Esophagus squamous epithelium (tissue), 5 donors: ENCODE measurements at regions not wholly inside any gene's neighbourhood (a gene's known extent, or its start where the extent isn't known, plus 50 kb on each side); places are given as distances from the start of the nearest gene placed in this dataset.

Experiments
- DNase-seq: peaks from one replicate; lab custom pipeline; 2025; lab: John Stamatoyannopoulos, UW
- H3K27ac ChIP-seq, 4 donors: fragments of 200-600 bp; sonication (generic); one replicate each; pipeline ENCODE4 v1.5.1; 2016 to 2019; ENCODE audit warnings: mild to moderate bottlenecking in 1 of 4
- H3K27me3 ChIP-seq, 4 donors: fragments of 200-600 bp; sonication (generic); 1 replicate in 3 of 4; 2 replicates in 1 of 4; pipeline versions ENCODE4 v1.5.1 to v1.6.0; 2017 to 2021; ENCODE audit warnings: antibody characterized with exemption in 1 of 4
- H3K36me3 ChIP-seq, 3 donors: fragments of 200-600 bp; sonication (generic); one replicate each; pipeline ENCODE4 v1.5.1; 2016 to 2019
- H3K4me1 ChIP-seq, 3 donors: fragments of 200-600 bp; sonication (generic); one replicate each; pipeline ENCODE4 v1.5.1; 2017 to 2019
- H3K4me3 ChIP-seq, 4 donors: fragments of 200-600 bp; sonication (generic); 1 replicate in 3 of 4; 2 replicates in 1 of 4; pipeline ENCODE4 v1.5.1; 2016 to 2019; ENCODE audit warnings: mild to moderate bottlenecking in 2 of 4, moderate library complexity in 1 of 4
- H3K9me3 ChIP-seq, 3 donors: fragments of 200-600 bp; sonication (generic); one replicate each; pipeline ENCODE4 v1.5.1; 2016 to 2019
- CTCF ChIP-seq, 6 experiments: fragments of 450-650 bp in 4 of 6; fragments of 200-600 bp in 2 of 6; sonication (generic) in 2 of 6; IDR thresholded peaks; one replicate each; pipeline ENCODE4 v1.5.1; 2016 to 2019; ENCODE audit warnings: antibody characterized with exemption in 6 of 6, mild to moderate bottlenecking in 4 of 6, moderate library complexity in 4 of 6
- POLR2A ChIP-seq, 4 donors: fragments of 450-650 bp; IDR thresholded peaks; one replicate each; pipeline ENCODE4 v1.6.1; 2017; ENCODE audit warnings: antibody characterized with exemption in 4 of 4, mild to moderate bottlenecking in 4 of 4, moderate library complexity in 3 of 4
- WGBS, 2 donors: methylation state at CpG; one replicate each; pipeline ENCODE4 v1.1.5; 2018; 5-methylcytosine and 5-hydroxymethylcytosine counted together
- intact Hi-C: fragments of 100-400 bp; cut with DNase I; formaldehyde crosslinking; loops from one replicate; pipeline ENCODE4 v1.15.0; 2022
- donor health status: DM: yes; HTN: yes; CAD: no.

DNA sequence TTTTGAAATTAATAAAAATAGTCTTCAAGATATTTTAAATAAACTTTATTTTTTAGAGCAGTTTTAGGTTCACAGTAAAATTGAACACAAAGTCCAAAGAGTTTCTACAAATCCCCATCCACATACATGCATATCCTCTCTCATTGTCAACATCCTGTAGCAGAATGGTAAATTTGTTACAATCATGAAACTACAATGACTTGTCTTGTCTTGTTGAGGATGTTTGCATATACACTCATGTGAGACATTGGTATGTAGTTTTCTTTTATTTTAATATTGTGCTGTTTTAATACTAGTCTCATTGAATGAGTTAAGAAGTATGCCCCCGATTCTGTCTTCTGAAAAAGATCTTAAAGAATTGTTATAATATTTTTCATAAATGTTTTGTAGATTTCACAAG is 447.0 kb upstream of the EDIL3 start:
- Histone ChIP-seq H3K4me3 (no peak overlapping the region), H3K9me3 (peaks cover 0 to 7% (median 0%) of the 10 kb centered on the region in 3 donors), H3K4me1 (no peaks in the 10 kb centered on the region), H3K36me3 (no peaks in the 10 kb centered on the region), H3K27ac (no peak overlapping the region), H3K27me3 (no peaks in the 10 kb centered on the region)
- intact Hi-C loops: no loop called here
- 50 to 79% methylated on average over 1 of the region's 1 CpG for WGBS, 2 donors
- no peak for DNase-seq
- TF ChIP-seq POLR2A (IDR thresholded peaks at IDR 0.05): no peak
- no peak for TF ChIP-seq CTCF (IDR thresholded peaks at IDR 0.05)

GRCh38 chr5:84830265-84830664 is 445.6 kb upstream of the EDIL3 start:
- Histone ChIP-seq H3K9me3 (peaks cover 0 to 7% (median 0%) of the 10 kb centered on the region in 3 donors), H3K27me3 (no peaks in the 10 kb centered on the region), H3K4me1 (no peaks in the 10 kb centered on the region), H3K27ac (no peak overlapping the region), H3K4me3 (no peak overlapping the region), H3K36me3 (no peaks in the 10 kb centered on the region)
- TF ChIP-seq CTCF (IDR thresholded peaks at IDR 0.05) (no peak), POLR2A (IDR thresholded peaks at IDR 0.05) (no peak)
- WGBS, 2 donors: 100% methylated on average over 2 of the region's 28 CpGs; no CpG with 5 or more reads in 1 of the 2 donors
- DNase-seq: no peak
- intact Hi-C loops: no loop called here

GRCh38 chr5:84825606-84826005 is 440.9 kb upstream of the EDIL3 start:
- Histone ChIP-seq H3K4me1 (no peaks in the 10 kb centered on the region), H3K4me3 (no peak overlapping the region), H3K27ac (no peak overlapping the region), H3K36me3 (no peaks in the 10 kb centered on the region), H3K27me3 (no peaks in the 10 kb centered on the region), H3K9me3 (peaks cover 0 to 6% (median 0%) of the 10 kb centered on the region in 3 donors)
- TF ChIP-seq POLR2A (IDR thresholded peaks at IDR 0.05) (no peak), CTCF (IDR thresholded peaks at IDR 0.05) (no peak)
- WGBS, 2 donors: 64 to 65% methylated on average over 1 of the region's 1 CpG
- DNase-seq: no peak
- intact Hi-C loops: no loop called here

DNA sequence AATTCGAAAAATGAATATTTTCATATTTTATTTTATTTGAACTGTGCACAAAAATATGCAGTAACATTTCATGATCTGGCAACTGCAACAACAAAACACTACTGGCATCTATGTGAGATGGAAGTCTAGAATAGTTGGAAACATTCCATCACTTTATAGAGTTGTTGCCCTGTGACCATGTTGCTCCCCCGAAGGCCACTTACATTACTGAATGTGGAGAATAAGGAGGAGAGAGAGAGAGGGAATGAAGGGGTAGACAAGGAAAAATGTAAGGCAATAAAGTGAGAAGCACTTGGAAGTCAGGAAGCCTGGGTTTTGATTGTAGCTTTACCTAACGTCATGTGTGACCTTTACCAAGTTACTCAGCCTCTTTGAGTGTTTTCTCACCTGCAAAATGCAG is 437.2 kb upstream of the EDIL3 start:
- Histone ChIP-seq H3K27ac (no peak overlapping the region), H3K27me3 (no peaks in the 10 kb centered on the region), H3K9me3 (no peaks in the 10 kb centered on the region), H3K4me3 (no peak overlapping the region), H3K36me3 (no peaks in the 10 kb centered on the region), H3K4me1 (no peaks in the 10 kb centered on the region)
- WGBS, 2 donors: 58 to 59% methylated on average over 3 of the region's 3 CpGs
- TF ChIP-seq CTCF (IDR thresholded peaks at IDR 0.05) (no peak), POLR2A (IDR thresholded peaks at IDR 0.05) (no peak)
- intact Hi-C loops: no loop called here
- no peak for DNase-seq

DNA sequence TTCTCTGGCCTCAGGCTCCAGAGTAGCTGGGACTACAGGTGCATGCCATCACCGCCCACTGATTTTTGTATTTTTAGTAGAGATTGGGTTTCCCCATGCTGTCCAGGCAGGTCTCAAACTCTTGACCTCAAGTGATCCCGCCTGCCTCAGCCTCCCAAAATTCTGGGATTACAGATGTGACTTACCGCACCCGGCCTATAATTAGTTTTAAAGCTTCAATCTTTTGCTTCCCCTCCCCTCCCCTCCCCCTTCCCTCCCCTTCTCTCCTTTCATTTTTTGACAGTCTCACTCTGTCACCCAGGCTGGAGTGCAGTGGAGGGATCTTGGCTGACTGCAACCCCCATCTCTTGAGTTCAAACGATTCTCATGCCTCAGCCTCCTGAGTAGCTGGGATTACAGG is 433.3 kb upstream of the EDIL3 start:
- intact Hi-C loops: no loop called here
- H3K4me3 ChIP-seq: no peak overlapping the region
- H3K27me3 ChIP-seq: no peaks in the 10 kb centered on the region
- no peak for DNase-seq
- WGBS, 2 donors: 77 to 80% methylated on average over 5 of the region's 5 CpGs
- H3K9me3 ChIP-seq: no peaks in the 10 kb centered on the region
- no peaks in the 10 kb centered on the region for H3K4me1 ChIP-seq
- no peaks in the 10 kb centered on the region for H3K36me3 ChIP-seq
- no peak for TF ChIP-seq CTCF (IDR thresholded peaks at IDR 0.05)
- TF ChIP-seq POLR2A (IDR thresholded peaks at IDR 0.05): no peak
- H3K27ac ChIP-seq: no peak overlapping the region
